ENCODE measurements at regions not wholly inside any gene's neighbourhood (a gene's known extent, or its start where the extent isn't known, plus 50 kb on each side); places are given as distances from the start of the nearest gene placed in this dataset.

DNA sequence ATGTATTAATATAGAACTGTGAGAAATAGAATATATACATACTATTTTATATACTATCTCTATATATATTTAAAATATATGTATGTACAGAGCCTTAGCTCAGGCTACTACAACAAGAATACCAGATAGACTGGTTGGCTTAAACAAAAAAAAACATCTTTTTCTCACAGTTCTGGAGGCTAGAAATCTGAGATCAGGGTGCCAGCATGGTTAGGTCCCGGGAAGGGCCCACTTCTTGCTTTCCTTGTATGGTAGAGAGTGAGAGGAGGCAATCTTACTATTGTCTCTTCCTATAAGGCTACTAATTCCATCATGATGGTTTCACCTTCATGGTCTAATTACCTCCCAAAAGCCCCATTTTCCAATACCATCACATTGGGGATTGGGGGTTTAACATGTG is 613.0 kb downstream of the ZNF608 start:
- Histone ChIP-seq H3K9ac (replicated peaks; ENCODE audit: extremely low read depth, insufficient read depth, low read length) (no peak overlapping the region), H3K4me2 (ENCODE audit: insufficient read depth, low read length) (no peak overlapping the region), H3K4me3 (replicated peaks in 1 of 3; ENCODE audit: insufficient read depth in 1 of 3, low read depth in 1 of 3, low read length in 3 of 3) (no peak overlapping the region), H3K27ac (ENCODE audit: insufficient read depth, low read depth, low read length) (no peak overlapping the region), H3K9me1 (replicated peaks; ENCODE audit: control insufficient read depth, extremely low read depth, insufficient read depth, low read length) (no peaks in the 10 kb centered on the region), H3K36me3 (ENCODE audit: control insufficient read depth in 2 of 2, extremely low read depth in 1 of 2, insufficient read depth in 2 of 2, low read length in 2 of 2) (no peaks in the 10 kb centered on the region), H3K79me2 (ENCODE audit: control insufficient read depth, insufficient read depth, low read length) (no peaks in the 10 kb centered on the region), H2AFZ (ENCODE audit: low read depth, low read length) (no peak overlapping the region), H3K27me3 (ENCODE audit: control insufficient read depth in 2 of 2, insufficient read depth in 2 of 2, low read length in 2 of 2) (no peaks in the 10 kb centered on the region), H3K4me1 (ENCODE audit: control insufficient read depth, extremely low read depth, insufficient read depth, low read length) (no peaks in the 10 kb centered on the region), H3K9me3 (replicated peaks; ENCODE audit: control insufficient read depth, insufficient read depth, low read length) (no peaks in the 10 kb centered on the region), H4K20me1 (replicated peaks; ENCODE audit: control insufficient read depth, extremely low read depth, insufficient read depth, low read length) (no peaks in the 10 kb centered on the region)
- ChIA-PET CTCF (no interaction called here), POLR2A (no interaction called here)
- DNase-seq (ENCODE audit: low read depth, low spot score) (no peak), FAIRE-seq (no peak)
- intact Hi-C loops (cut with micrococcal nuclease) (no loop called here), dilution Hi-C loops (cut with MboI; ENCODE audit: extremely low pct_ligation_motif_present, low sequenced_read_pairs) (no loop called here)
- TF ChIP-seq, protein P1, sequence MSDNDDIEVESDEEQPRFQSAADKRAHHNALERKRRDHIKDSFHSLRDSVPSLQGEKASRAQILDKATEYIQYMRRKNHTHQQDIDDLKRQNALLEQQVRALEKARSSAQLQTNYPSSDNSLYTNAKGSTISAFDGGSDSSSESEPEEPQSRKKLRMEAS (IDR thresholded peaks at IDR 0.05; ENCODE audit: insufficient read depth, insufficient read length) = no peak
- no peak for TF ChIP-seq FOS (IDR thresholded peaks at IDR 0.05; ENCODE audit: borderline replicate concordance, insufficient read depth, low read length)
- TF ChIP-seq EZH2 (IDR thresholded peaks at IDR 0.05; ENCODE audit: borderline replicate concordance, low read depth, low read length, severe bottlenecking) = no peak
- TF ChIP-seq GATA2 (IDR thresholded peaks at IDR 0.05; ENCODE audit: insufficient read depth, insufficient read length, low read depth, low read length) = no peak
- no peak for TF ChIP-seq POLR2AphosphoS5 (IDR thresholded peaks at IDR 0.05; ENCODE audit: insufficient read depth, low read depth, low read length)
- TF ChIP-seq, protein P2, sequence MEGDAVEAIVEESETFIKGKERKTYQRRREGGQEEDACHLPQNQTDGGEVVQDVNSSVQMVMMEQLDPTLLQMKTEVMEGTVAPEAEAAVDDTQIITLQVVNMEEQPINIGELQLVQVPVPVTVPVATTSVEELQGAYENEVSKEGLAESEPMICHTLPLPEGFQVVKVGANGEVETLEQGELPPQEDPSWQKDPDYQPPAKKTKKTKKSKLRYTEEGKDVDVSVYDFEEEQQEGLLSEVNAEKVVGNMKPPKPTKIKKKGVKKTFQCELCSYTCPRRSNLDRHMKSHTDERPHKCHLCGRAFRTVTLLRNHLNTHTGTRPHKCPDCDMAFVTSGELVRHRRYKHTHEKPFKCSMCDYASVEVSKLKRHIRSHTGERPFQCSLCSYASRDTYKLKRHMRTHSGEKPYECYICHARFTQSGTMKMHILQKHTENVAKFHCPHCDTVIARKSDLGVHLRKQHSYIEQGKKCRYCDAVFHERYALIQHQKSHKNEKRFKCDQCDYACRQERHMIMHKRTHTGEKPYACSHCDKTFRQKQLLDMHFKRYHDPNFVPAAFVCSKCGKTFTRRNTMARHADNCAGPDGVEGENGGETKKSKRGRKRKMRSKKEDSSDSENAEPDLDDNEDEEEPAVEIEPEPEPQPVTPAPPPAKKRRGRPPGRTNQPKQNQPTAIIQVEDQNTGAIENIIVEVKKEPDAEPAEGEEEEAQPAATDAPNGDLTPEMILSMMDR (IDR thresholded peaks at IDR 0.05; ENCODE audit: extremely low read depth in 1 of 2, insufficient read depth in 1 of 2, low read depth in 1 of 2, low read length in 2 of 2) = no peak
- no peak for TF ChIP-seq MYC (IDR thresholded peaks at IDR 0.05; ENCODE audit: low read depth, low read length)
- TF ChIP-seq JUN (IDR thresholded peaks at IDR 0.05; ENCODE audit: borderline replicate concordance, insufficient read depth, insufficient read length, low read depth) = no peak
- TF ChIP-seq POLR2A (IDR thresholded peaks at IDR 0.05; ENCODE audit: low read depth, low read length) = no peak
- no TSS peak for BruUV-seq (replicated peaks)

All from endothelial cell of umbilical vein (primary cell).